GM21717 (cell line): ENCODE measurements at regions not wholly inside any gene's neighbourhood (a gene's known extent, or its start where the extent isn't known, plus 50 kb on each side); places are given as distances from the start of the nearest gene placed in this dataset.
"Not testable (repeated sequence)": the region's sequence is repeated elsewhere in the genome, so short reads cannot be mapped to it uniquely, and the experiment has no call there.

Experiments used
- ATAC-seq: cut with Tn5 transposase; IDR thresholded peaks from one replicate; pipeline ENCODE4 v1.9.1; 2021; ENCODE audit warnings: mild to moderate bottlenecking, moderate library complexity; ENCODE audit not compliant: unreplicated experiment

DNA sequence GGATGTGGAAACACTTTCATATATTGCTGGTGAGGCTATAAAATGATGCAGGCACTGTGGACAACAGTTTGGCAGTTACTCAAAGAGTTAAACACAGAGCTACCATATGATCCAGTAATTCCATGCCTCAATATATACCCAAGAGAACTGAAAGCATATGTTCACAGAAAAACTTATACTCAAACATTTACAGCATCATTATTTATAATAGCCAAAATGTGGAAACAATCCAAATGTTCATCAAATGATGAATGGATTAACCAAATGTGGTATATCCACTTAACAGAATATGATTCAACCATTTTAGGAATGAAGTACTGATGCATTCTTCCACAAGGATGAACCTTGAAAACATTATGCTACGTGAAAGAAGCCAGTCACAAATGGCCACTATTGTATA is 603.8 kb downstream of the IQCM start:
- ATAC-seq, result no peak

GRCh38 chr4:149203256-149204001 is 612.2 kb downstream of the IQCM start:
- ATAC-seq, result no peak

GRCh38 chr4:149202117-149202516 is 613.5 kb downstream of the IQCM start:
- ATAC-seq, result no peak

- ATAC-seq, result no peak
These were observed 616.0 kb downstream of the IQCM start for GRCh38 chr4:149199594-149199993.

GRCh38 chr4:149194061-149194460 is 621.6 kb downstream of the IQCM start:
- no peak for ATAC-seq

DNA sequence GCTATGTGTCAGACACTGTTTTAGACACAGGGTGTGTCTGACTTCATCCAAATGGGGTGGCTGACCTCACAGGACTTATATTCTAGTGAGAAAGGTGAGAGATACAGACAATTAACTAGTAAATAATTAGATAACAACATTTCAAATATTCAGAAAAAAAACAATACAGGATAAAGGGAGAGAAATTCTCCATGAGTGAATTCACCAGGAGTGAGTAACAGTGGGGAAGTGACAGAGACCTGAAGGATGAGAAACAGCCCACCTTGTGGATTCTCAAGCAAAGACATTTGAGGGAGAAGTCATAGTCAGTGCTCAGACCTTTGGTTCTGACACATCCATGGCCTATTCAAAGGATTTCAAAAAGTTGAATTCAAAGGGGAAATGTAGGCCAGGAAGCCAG is 627.9 kb downstream of the IQCM start:
- ATAC-seq, result no peak

GRCh38 chr4:149183638-149184037 is 632.0 kb downstream of the IQCM start:
- ATAC-seq, result no peak

GRCh38 chr4:149181459-149181858 is 634.2 kb downstream of the IQCM start:
- not testable (repeated sequence) for ATAC-seq

DNA sequence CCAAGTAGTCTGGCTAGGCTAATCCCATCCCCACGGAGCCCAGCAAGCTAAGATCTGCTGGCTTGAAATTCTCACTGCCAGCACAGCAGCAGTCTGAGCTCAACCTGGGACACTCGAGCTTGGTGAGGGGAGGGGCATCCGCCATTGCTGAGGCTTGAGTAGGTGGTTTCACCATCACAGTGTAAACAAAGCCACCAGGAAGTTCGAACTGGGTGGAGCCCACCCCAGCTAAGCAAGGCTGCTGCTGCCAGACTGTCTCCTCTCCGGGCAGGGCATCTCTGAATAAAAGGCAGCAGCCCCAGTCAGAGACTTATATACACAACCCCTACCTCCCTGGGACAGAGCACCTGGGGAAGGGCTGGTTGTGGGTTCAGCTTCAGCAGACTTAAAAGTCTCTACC is 639.6 kb downstream of the IQCM start:
- ATAC-seq, result no peak

DNA sequence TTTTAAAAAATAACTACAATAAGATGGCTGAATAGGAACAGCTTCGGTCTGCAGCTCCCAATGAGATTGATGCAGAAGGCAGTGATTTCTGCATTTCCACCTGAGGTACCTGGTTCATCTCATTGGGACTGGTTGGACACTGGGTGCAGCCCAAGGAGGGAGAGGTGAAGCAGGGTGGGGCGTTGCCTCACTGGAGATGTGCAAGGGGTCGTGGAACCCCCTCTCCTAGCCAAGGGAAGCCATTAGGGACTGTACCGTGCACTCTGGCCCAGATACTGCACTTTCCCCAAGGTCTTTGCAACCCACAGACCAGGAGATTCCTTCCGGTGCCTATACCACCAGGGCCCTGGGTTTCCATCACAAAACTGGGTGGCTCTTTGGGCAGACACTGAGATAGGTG is 640.1 kb downstream of the IQCM start:
- no peak for ATAC-seq

DNA sequence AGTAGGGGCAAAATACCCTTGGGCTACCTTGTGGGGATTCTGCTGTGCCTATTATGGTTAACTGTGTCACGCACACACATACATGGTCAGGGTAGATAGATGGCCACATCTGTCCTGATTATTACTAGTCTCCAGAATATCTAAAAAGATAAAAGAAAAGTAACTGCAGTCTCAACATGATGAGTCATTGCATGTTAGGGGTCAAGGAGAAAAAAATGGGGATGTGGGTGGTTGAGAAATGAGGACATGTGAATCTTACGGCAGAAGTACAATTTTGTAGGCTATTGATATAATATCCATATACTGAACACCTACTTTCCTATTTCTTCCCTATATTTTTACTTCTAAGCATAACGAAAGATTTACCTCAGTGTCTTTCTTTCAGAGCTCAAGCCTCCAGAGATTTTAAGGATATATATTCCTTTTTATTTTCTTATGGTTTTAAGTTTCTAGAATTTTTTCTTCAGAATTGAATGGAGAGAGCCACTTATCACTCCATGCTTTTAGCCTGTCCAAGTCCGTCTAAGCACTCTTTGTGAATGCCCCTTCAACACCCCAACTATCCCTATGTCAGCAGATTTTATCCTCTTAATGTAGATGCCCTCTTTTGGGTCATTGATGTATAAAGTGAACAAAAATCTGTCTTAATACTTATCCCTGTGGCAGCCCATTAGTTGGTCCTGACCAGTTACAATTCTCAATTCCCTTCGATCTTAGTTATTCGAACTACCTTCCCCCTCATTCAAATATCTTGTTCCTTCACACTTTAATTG is 642.2 kb downstream of the IQCM start:
- ATAC-seq, result no peak

- no peak for ATAC-seq
These were observed 647.0 kb downstream of the IQCM start for GRCh38 chr4:149168645-149169044.

DNA sequence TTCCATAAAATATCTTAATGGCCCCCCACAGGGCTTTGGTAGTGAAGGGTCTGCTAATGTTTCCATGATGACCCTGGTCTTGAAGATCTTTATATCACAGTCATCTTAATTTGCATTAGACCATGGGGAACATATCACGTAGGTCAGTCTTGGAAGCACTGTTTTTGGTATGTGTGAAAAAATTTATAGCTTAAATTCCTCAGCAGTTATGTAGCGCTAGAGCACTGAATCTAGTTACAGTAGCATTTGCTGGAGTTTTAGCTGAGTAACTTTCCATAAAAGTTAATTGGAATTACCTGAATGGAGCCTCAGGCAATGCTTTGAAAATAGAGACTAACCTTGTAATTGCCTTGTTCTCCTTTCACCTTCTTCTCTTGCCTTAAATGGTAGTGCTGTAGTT is 648.8 kb downstream of the IQCM start:
- no peak for ATAC-seq

- ATAC-seq, result no peak
These were observed 649.3 kb downstream of the IQCM start for GRCh38 chr4:149166365-149166764.

- ATAC-seq, result no peak
These were observed 651.4 kb downstream of the IQCM start for GRCh38 chr4:149164282-149164681.

- ATAC-seq, result no peak
These were observed 654.4 kb downstream of the IQCM start for GRCh38 chr4:149161247-149161646.

- no peak for ATAC-seq
These were observed 655.3 kb downstream of the IQCM start for GRCh38 chr4:149160370-149160769.

GRCh38 chr4:149158817-149159216 is 656.8 kb downstream of the IQCM start:
- no peak for ATAC-seq

DNA sequence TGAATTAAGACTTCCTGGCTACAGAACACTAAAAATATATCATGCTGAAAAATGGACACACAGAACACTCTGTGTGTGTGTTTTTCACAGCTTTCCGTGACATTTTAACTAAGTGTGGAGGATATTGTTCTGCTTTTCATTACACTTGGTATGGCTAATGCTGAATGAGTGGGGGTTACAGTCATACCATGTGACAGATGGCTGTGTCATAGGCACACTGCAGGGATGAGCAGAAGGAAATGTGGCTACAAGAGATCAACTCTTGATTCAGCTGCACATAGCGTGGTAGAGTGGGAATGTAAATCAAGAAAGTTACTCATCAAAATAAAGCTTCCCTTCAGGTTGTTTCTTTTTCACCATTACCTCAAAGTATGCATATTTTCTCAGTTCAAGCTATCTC is 669.8 kb downstream of the IQCM start:
- no peak for ATAC-seq

GRCh38 chr4:149144060-149144459 is 671.6 kb downstream of the IQCM start:
- ATAC-seq, result no peak

GRCh38 chr4:149141391-149141790 is 674.3 kb downstream of the IQCM start:
- no peak for ATAC-seq

DNA sequence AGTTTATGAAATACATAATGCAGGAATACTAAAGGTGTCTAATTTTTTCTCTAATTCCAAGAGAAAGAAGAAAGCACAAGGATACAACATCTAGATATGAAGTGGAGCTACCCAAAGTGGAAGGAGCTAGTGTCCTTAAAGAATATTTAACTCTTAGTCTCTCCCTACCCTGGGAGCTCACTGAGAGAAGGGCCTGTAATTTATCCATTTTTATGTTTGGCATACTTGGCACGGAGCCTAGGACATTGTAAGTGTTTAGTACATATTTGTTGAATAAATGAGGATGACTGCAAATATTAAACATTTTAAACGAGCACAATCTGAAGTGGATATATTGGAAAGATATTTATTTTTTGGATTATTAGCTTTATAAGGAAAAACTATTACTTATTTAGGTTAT is 674.8 kb downstream of the IQCM start:
- ATAC-seq, result no peak
